IPS-NIHi7 (cell line): ENCODE measurements at regions not wholly inside any gene's neighbourhood (a gene's known extent, or its start where the extent isn't known, plus 50 kb on each side); places are given as distances from the start of the nearest gene placed in this dataset.

Experiments
- DNase-seq: peaks from one replicate; pipeline ENCODE4 v3.0.0; 2012; ENCODE audit warnings: mixed read lengths; ENCODE audit errors: extremely low spot score

DNA sequence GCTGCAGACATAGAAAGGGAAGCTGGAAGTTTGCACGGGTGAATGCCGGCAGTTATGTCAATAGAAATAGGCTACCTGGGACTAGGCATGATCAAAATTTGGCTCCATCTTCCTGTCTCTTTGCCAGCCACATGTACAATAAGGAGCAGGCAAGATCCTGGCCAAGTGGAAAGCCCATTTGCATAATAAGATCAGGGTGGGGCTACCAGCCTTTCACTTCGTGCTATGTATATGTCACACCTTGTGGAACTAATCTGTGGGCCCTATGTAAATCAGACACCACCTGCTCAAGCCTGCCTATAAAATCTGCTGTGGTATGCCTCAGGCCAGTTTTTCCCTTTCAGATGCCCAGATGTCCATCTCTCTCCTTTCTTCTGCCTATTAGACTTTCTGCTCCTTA is 79.3 kb upstream of the DRD2 start:
- no peak for DNase-seq

DNA sequence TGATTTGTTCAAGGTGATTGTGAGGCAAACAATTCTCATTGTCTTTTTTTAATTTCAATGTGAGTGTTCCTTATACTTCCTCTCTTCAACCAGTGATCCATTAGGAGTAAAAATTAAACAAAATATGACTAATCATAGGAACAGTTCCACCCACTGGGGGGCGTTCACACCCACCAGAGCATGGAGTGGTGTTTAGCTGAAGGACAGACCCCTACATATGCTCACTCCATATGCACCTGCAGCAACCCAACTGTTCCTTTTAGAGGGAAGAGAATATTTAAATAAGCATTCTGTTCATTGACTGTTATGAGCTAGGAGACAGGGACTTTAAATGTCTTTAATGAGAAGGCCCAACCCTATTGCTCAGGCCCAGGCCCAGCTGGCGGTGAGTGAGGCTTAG is 78.7 kb upstream of the DRD2 start:
- DNase-seq = no peak

DNA sequence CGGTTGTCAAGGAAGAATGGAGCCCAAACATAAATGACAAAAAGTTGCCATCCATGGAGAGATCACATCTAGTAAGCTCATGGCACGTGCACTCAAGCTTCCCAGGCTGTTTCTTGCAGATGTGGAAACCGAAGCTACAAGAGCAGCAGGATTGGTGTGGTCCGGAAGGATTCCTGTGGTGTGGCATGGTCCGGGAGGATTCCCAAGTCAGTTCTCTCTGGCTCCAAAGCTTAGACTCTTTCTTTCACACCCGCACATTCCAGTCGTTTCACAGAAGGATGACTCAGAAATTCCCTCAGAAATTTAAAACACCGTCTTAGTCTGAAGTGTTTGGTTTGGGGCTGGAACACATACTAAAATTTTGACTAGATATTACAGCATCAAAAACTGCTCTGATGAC is 78.0 kb upstream of the DRD2 start:
- DNase-seq = peak; percentile 50

DNA sequence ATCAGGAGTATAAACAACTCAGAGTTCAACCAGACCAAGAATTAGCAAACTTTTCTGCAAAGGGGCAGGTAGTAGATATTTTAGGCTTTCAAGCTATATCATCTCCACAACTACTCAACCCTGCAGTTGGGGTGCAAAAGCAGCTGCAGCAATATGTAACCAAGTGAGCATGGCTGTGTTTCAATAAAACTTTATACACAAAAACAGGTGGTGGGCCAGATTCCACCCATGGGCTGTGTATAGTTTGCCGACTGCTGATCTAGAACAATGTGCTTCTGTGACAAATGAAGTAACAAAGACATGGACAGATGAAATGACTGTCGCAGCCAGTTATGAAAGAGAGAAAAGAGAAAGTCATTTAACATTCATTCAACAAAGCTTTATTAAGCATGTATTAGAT is 77.1 kb upstream of the DRD2 start:
- DNase-seq = no peak

DNA sequence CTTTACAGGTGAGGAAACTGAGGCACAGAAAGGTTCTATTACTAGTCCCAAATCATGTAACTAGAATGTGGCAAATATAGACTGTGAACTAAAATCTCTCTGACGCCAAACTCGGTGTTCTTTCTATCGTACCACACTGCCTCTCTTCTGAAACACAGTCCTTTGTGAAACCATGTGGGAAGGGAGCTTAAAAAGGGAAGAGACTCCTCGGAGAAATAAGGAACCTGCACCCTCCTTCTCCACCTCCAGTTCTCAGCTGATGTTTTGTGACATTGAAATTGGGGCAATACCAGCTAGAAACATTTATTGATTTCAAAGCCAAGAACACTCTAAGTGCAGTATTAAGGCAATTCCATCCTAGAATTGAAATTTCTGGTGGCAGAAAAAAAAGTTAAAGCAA is 76.4 kb upstream of the DRD2 start:
- DNase-seq = no peak

DNA sequence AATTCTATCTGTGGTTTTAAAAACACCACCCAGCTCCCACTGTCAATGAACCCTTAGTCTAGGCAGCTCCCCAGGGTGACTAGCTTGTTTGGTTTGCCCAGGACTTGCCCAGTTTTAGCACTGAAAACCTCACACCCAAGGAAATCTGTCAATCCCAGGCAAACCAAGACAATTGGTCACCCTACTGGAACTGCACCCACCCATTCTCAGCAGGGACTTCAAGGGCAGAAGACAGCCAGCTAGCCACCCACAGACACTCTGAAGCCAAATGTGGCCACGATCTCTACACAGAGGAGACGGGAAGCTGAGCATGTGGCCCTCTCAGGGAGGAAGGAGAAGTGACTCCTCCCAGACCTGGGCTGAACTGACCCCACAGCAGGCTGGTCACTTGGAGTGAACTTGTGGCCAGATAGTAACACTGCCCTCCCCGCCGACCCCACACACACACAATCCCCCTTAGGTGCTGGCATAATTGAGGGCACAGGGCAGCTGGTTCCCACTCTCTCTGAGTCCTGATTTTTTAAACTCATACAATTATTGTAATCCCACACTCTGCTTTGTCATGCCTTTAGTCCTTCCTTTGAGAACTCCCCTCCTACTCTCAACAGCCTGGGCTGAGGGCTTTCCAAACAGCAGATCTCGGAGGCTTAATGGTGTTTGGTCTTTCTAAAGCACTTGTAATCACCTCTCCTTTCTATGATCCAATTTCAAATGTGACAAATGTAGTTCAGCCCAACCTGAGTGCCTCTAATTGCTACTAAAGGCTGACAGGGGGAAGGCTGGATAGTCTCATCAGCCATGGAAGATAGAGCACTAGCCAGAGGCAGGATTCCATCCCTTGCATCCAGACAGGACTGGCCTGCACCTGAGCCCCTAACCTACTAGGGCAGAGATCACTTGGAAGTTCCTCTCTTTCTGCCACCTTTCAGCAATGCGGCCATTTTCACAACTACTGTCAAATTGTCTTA is 74.7 kb upstream of the DRD2 start:
- no peak for DNase-seq

DNA sequence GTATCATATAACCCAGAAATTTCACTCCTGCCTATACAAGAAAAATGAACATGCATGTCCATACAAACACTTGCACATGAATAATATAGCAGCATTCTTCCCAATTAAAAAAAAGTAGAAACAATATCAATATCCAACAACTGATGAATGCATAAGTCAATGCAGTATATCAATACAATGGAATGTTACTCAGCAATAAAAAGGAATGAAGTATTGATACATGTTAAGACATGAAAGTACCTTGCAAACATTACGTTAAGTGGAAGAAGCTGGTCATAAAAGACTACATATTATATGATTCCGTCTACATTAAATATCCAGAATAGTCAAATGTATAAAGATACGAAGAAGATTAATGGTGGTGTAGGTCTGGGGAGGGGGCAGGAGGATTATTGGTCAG is 73.9 kb upstream of the DRD2 start:
- DNase-seq = no peak

DNA sequence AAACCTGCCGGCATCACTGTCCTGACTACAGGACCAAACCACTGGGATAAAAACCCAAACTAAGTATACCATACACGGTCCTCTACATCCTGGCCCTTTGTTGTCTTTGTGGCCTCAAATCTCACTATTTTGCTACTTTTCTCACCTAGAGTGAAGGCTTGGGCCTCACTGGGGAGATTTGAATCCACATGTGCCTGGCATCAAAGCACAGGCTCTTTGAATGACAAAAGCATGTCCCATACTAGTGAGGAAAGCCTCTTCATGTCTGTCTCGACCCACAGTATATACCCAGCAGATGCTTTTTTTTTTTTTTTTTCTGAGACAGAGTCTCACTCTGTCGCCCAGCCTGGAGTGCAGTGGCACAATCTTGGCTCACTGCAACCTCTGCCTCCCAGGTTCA is 72.5 kb upstream of the DRD2 start:
- DNase-seq = no peak

DNA sequence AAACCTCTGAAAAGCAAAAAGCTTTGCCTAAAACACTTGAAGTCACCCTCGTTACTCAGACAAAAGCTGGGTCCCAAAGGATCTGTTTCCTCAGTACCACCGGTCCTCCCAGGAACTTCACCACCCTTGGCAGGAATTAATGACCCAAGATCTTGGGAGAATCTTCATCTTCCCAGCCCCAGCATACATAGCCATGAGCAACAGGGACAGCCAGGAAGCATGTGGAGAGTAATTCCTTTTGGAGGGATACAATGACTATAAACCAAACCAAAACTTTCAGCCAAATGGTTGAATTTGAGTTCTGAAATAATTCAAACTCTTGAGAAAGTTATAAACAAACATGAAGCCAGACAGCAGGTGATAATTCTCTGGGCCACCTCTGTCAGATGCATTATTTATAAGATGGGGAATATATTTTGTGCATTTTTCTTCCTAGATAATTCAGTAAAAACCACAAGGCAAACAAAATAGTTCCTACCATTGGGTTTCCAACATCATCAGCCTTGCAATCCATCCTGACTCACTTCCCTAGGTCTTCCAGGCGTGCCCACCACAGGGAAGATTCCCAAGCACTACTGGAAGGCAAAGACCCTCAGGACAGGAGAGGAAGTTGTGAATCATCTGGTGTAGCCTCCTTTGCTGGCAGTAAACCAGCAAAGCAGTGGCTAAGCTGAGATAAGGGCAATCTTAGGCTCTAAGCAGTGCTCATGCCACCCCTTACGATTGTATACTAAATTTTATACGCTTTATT is 71.7 kb upstream of the DRD2 start:
- DNase-seq = no peak

DNA sequence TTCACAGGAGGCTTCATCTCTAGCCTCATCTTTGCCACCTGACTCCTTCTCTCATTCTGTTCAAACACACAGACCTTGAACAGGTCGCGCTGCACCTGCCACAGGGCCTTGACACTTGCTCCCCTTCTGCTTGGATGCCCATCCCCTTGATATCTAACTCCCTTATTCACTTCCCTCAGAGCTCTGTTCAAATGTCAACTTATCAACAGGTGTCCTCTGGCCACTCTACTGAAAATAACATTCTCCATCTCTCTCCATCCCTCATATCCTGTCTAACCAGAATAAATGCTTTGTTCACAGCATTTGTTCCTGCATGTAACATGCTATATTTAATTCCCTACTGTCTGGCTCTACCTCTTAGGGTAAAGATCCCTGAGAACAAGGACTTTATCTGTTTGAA is 67.2 kb upstream of the DRD2 start:
- no peak for DNase-seq

DNA sequence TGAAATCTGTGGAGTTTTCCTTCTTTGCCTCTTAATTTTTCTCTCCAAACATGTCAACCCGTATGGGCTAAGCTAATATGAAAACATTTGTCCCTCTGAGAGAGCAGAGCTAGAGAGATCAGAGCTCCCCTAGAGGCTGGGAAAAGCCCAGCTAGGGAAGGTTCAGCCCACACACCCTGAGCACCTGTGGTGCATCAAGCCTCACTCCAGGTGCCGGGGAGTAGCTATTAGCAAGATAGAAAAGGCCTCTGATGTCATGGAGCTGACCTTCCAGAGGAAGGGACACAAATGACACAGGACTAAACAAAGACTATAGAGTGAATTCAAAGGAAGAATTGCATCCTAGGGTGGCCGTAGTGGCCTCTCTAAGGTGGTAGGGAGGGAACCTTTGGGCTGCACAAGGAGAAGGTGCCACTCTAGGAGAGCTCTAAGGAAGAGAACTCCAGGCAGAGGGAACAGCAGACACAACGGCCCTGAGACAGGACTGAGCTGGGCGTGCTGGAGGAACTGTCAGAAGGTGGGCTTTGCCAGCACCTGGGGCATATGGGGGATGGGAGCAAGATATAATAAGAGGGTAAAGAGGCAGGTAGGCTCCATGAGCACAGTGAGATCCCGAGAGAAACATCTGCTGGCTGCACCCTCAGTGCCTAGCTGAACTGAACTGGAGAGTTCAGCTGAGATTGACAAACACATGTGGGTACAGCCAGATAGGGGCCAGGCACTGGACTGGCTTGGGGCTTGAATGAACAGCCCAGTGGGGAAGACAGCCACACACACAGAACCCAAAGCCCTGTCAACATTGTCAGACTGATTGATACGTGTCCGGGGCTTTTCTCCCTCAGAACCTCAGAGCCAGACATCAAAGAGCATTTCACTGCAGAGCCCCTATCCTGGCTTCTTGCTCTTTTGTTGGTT is 65.5 kb upstream of the DRD2 start:
- DNase-seq = peak; percentile 79

DNA sequence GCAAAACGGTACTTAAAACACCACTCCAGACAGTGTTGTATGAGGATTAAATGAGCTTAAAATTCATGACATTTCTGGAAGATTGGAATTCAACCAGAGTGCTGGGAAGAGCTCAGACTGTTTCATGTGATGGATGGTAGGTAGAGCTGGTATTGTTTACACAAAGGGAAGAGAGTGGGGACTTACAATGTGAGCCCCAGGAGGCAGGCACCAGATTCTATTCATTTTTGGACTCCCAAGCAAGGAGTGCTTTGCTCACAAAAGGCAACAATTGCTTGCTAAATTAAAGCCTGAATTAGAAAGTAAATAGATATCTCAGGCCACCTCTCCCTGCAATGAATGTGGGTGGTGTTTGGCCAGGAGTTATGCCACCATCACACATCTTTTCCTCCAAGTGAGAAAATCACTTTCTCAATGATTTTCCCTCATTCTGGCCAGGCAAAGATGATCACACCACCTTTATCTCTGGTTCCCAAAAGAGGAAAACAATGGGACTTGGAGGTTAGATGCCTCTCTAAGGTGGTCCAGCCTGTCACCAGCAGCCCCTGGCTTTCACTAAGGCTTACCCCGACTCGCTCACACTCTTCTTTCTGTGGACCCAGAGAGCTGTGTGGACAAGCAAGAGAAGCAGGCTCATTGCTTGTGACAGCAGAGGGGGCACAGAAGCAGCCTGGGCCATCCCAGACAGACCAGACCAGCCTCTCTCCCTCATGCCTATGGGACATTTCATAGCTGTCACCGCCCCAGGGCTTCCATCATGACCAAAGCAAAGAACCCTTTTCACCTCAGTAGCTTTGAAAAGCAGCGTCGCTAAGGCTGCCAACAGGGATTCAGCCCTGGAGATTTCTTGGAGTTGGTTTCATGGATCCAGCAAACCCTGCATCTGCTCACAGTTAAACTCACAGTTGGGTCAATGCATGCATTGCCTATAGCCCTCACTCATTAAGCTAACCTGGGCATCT is 63.5 kb upstream of the DRD2 start:
- no peak for DNase-seq

DNA sequence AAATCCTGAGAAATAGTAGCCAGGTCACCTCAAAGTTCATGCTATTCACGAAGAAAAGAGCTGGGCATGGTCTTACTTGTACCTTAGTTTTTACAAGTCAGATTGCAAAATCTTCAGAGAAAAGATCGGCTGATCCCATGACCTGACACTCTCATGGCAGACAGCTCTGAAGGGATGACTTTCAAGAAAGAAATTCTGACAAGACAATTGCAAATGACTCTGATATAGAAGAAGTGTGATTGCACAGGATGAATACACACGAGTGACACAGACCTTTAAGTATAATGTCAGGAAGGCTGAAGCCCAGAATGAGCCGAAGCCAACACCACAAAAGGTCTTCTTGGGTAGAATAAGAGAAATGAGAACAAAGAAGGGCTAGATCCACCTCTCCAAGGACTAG is 59.4 kb upstream of the DRD2 start:
- DNase-seq = no peak

DNA sequence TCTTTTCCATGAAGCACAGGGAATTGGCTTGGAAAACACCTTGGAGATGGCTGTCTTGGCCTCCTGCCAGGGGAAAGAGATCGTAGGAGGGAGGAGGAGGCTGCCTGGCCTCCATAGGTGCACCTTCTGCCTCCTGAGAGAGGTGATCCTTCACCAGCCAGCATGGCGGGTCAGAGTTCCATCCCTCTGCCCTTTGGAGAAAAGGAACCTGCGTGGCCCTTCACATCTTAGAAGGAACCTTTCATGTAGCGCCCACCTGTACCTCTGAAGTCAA is 58.2 kb upstream of the DRD2 start:
- no peak for DNase-seq

DNA sequence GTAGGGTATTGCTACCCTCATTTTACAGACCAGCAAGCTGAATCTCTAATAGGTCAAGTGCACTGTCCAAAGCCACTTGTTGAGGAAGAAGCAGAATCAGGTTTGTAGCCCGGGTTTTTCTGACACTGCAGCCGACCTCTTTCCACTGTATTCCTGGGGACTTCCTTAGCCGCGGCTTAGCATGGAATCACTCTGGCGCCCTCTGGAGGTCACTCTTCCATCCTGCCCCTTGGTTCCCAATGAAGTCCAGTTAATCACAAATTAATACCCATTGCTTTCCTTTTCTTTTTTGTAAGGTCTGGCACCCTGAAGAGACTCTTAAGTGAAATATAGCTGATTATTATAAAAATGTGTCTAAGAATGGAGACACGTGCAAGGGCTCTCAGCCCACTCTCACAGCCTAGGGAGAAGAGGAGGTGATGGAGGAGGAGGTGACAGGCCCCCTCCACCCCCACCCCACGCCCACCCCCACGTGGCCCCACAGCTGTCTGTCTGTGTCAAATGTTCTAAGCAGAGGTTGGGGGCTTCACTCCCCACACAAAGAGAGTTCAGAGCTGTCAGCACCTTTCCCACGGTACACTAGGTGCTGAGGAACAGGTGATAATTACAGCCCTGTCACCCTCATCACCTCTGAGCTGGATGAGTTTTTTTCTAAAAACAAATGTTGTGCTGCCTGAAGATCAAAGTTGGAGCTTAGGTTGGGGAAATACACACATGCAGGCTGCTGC is 57.7 kb upstream of the DRD2 start:
- DNase-seq = peak; percentile 76

DNA sequence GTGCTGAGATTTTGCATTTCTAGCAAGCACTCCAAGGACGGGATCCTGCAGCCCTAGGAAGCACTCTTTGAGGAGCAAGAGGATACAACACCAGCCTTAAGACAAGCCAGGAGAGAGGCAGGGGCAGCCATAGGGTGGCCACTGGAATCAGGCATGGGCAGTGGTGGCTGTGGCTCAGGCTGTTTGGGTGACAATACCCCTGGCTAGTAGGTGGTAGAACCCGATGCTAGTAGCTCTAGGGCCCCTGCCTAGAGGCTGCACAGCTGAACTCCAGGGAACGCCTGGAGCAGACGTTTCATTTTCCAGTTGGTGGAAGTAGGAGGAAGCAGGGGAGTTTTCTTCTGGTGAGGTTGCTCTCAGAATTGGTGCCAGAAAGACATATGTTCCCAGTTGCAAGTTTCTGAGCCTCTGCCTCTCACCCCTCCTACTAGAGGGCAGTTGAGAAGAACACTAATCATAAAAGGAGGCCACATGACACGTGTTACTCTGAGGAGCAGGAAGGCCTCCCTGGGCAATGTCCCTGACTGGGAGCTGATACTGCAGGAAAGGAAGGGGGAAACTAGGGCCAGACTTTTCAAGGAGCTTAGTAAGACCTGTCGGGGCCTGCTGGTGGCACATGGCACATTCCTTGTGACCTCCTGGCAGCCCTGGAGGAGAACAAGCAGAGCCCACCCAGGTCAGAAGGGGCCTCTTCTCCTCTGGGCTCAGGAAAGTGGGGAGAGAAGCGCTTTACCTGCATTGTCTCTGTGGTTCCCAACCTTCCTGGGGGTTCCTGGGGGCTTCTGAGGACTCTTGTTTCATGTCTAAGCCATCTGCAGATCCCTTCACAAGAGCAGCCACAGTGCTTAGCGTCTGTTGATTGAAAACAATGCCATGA is 56.6 kb upstream of the DRD2 start:
- DNase-seq = no peak

DNA sequence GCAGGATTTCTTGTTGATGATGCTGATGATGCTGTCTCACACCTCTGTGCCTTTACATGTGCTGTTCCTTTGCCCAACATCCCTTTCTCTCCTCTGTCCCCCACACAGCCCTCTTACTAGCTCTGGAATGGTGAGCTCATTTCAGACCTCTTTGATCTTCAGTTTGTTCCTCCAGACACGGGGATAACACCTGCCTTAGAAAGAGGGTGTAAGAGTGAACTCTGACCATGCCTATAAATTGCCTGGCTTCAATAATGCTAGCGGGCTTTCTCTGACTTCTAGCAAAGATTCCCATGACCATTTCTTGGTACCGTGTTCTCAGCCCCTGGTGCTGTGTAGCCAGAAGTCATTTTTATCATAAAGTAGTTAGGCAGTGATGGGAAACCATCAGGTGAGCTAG is 55.9 kb upstream of the DRD2 start:
- no peak for DNase-seq

DNA sequence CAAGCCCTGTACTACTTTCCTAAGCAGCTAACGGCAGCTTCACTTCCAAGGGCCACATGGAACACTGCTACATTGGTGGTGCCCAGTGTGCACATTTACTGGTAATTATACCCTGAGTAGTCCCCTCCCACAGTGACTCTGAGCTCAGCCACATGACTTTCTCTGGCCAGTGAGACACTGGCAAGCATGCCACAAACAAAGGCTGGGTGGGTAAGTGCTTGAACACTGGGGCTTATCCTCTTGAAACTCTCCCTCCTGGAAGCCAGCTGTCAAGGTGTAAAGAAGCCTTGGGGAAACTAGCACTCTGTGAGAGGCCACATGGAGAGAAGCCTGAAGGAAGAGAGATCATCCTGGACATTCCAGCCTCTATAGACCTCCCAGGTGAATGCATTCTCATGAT is 54.4 kb upstream of the DRD2 start:
- no peak for DNase-seq

DNA sequence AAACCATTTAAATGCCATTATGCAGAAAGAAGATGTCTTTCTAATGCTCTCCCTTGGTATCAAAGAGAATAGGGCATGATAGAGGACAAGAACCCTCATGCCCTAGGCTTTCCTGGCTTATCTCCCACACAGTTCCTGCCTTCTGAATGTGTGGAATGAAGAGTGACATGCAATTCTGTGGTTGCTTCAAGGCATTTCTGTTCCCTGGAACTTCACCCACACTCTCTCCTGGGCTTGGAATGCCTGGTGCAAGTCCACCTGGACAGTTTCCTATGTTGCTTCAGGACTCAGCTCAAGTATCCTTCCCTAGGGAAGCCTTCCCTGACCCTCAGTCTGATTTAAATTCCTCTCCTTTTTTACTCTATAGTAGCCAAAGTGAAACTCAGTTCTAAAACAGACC is 53.8 kb upstream of the DRD2 start:
- no peak for DNase-seq

DNA sequence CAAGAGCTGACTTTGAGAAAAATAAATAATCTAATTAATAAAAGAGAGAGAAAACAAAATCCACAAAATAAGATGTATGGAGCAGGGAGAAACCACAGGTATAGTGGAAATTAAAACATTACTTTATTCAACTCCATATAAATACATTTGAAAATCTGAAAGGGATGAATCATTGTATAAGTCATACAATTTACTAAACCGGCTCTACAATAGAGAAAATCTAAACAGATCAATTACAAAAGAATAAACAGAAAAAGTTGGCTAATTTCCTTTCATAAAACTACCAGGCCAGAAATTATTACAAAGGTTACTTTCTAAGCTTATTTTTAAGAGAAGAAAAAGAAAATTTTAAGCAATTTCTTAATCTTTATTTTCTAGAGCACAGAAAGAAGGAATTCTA is 51.3 kb upstream of the DRD2 start:
- no peak for DNase-seq
